OCI-LY1 (cell line): ENCODE measurements at regions not wholly inside any gene's neighbourhood (a gene's known extent, or its start where the extent isn't known, plus 50 kb on each side); places are given as distances from the start of the nearest gene placed in this dataset.
"Not testable (repeated sequence)": the region's sequence is repeated elsewhere in the genome, so short reads cannot be mapped to it uniquely, and the experiment has no call there.

Source experiments
- H2AFZ ChIP-seq: fragments of 200-600 bp; sonication (generic), shearing (Covaris generic); 2 replicates; pipeline ENCODE4 v1.6.0; 2014; ENCODE audit warnings: antibody characterized with exemption, mild to moderate bottlenecking, low read length
- H3F3A ChIP-seq: fragments of 200-600 bp; sonication (generic), shearing (Covaris generic); 2 replicates; pipeline ENCODE4 v1.6.0; 2014; ENCODE audit warnings: mild to moderate bottlenecking, antibody characterized with exemption, low read length, moderate library complexity; ENCODE audit not compliant: insufficient read depth
- H3K27ac ChIP-seq: fragments of 200-600 bp; sonication (generic); 2 replicates; pipeline ENCODE4 v1.5.1; 2014; ENCODE audit warnings: low read length, mixed run types, mild to moderate bottlenecking, low read depth; ENCODE audit not compliant: poor library complexity, severe bottlenecking
- H3K27me3 ChIP-seq: fragments of 200-600 bp; sonication (generic); 2 replicates; pipeline ENCODE4 v1.6.0; 2014; ENCODE audit warnings: antibody characterized with exemption, mild to moderate bottlenecking, low read length, moderate library complexity; ENCODE audit not compliant: insufficient read depth
- H3K36me3 ChIP-seq: fragments of 200-600 bp; sonication (generic); 2 replicates; pipeline ENCODE4 v1.6.1; 2014; ENCODE audit warnings: mild to moderate bottlenecking, antibody characterized with exemption, low read length, moderate library complexity, mixed read lengths; ENCODE audit not compliant: insufficient read depth
- H3K4me1 ChIP-seq: fragments of 200-600 bp; sonication (generic); 2 replicates; pipeline ENCODE4 v1.5.1; 2014; ENCODE audit warnings: mild to moderate bottlenecking, low read length, moderate library complexity; ENCODE audit not compliant: insufficient read depth, severe bottlenecking
- H3K4me2 ChIP-seq: fragments of 200-600 bp; sonication (generic), shearing (Covaris generic); 2 replicates; pipeline ENCODE4 v1.6.1; 2014; ENCODE audit warnings: low read length
- H3K4me3 ChIP-seq: fragments of 200-600 bp; sonication (generic); 2 replicates; pipeline ENCODE4 v1.5.1; 2014; ENCODE audit warnings: low read length, low read depth, mild to moderate bottlenecking, mixed read lengths; ENCODE audit not compliant: poor library complexity, severe bottlenecking
- H3K79me2 ChIP-seq: fragments of 200-600 bp; shearing (Covaris generic); 2 replicates; pipeline ENCODE4 v1.6.1; 2016; ENCODE audit warnings: mixed run types, low read length, mixed read lengths; ENCODE audit not compliant: insufficient read depth
- H3K9ac ChIP-seq: fragments of 200-600 bp; sonication (generic), shearing (Covaris generic); 2 replicates; pipeline ENCODE4 v1.6.1; 2014; ENCODE audit warnings: mild to moderate bottlenecking, low read length, mixed read lengths
- H3K9me2 ChIP-seq: fragments of 200-600 bp; sonication (generic), shearing (Covaris generic); 2 replicates; pipeline ENCODE4 v1.6.1; 2014; ENCODE audit warnings: low read depth, mild to moderate bottlenecking, low read length, mixed read lengths
- H3K9me3 ChIP-seq: fragments of 200-600 bp; shearing (Covaris generic); 2 replicates; pipeline ENCODE4 v1.6.1; 2014; ENCODE audit warnings: low read length, mixed read lengths
- H4K20me1 ChIP-seq: fragments of 200-600 bp; sonication (generic), shearing (Covaris generic); 2 replicates; pipeline ENCODE4 v1.6.0; 2016; ENCODE audit warnings: mild to moderate bottlenecking, low read length; ENCODE audit not compliant: insufficient read depth
- CTCF ChIP-seq: fragments of 200-600 bp; sonication (generic), shearing (Covaris generic); IDR thresholded peaks from 2 replicates; pipeline ENCODE4 v1.5.1; 2017; ENCODE audit warnings: mild to moderate bottlenecking, antibody characterized with exemption, low read length, moderate library complexity, mixed read lengths
- EZH2 ChIP-seq: fragments of 200-600 bp; sonication (generic), shearing (Covaris generic); IDR thresholded peaks from 2 replicates; pipeline ENCODE4 v1.8.0; 2017; ENCODE audit warnings: borderline replicate concordance, mixed run types, mild to moderate bottlenecking, antibody characterized with exemption, low read length, moderate library complexity, mixed read lengths

- Histone ChIP-seq H3K36me3 (no peaks in the 10 kb centered on the region), H3K4me1 (no peaks in the 10 kb centered on the region), H3K27me3 (no peaks in the 10 kb centered on the region), H3K9me3 (no peaks in the 10 kb centered on the region), H3F3A (no peaks in the 10 kb centered on the region), H3K4me2 (no peak overlapping the region), H2AFZ (no peak overlapping the region), H3K4me3 (no peak overlapping the region), H4K20me1 (no peaks in the 10 kb centered on the region), H3K79me2 (no peaks in the 10 kb centered on the region), H3K27ac (no peak overlapping the region), H3K9me2 (no peaks in the 10 kb centered on the region), H3K9ac (no peak overlapping the region)
- no peak for TF ChIP-seq EZH2
- TF ChIP-seq CTCF, result no peak
Measured at GRCh38 chr9:21533597-21533996, 51.5 kb upstream of the IFNE start.

DNA sequence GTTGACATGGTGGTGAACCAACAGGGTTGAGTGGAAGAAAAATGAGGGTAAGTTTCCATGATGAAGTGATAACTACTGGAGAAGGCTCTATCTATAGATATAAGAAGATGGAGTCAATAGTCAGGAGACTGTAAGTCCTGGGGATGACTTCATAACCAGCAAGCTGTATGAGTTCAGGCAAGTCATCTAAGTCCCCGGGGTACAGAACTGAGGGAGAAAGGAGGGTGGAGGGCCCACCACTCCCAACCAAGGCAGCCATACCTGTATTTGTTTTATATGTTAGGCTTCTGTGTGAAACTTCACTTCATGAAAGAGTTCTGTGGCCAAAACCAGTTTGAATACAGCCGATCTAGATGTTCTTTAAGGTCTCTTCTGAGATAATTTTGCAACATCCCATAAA is 53.3 kb upstream of the IFNE start:
- Histone ChIP-seq H2AFZ (no peak overlapping the region), H4K20me1 (no peaks in the 10 kb centered on the region), H3K27me3 (no peaks in the 10 kb centered on the region), H3K9ac (no peak overlapping the region), H3K9me3 (no peaks in the 10 kb centered on the region), H3F3A (no peaks in the 10 kb centered on the region), H3K4me1 (no peaks in the 10 kb centered on the region), H3K9me2 (no peaks in the 10 kb centered on the region), H3K36me3 (no peaks in the 10 kb centered on the region), H3K4me2 (no peak overlapping the region), H3K27ac (no peak overlapping the region), H3K79me2 (no peaks in the 10 kb centered on the region), H3K4me3 (no peak overlapping the region)
- TF ChIP-seq EZH2 (no peak), CTCF (no peak)

DNA sequence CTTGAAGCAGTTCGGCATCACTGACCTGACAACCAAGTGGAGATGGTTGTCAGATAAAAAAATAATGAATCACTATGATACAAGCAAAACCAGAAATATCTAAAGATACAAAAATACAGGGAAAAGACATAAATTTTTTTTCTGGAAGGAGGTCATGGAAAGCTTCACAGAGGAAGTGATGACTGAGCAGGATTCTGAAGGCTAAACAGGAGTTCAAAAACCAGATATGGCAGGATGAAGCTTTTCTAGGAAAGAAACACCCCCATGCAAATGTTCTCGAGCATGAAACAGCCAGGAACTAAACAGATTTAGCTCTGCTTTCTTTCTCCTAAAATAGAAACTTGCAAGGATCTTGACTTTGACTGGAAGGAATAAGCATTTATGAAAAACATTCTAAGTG is 60.7 kb upstream of the IFNE start:
- Histone ChIP-seq H3K4me3 (no peak overlapping the region), H2AFZ (no peak overlapping the region), H3K4me1 (no peaks in the 10 kb centered on the region), H3F3A (no peaks in the 10 kb centered on the region), H3K9ac (no peak overlapping the region), H3K79me2 (no peaks in the 10 kb centered on the region), H3K36me3 (no peaks in the 10 kb centered on the region), H3K9me3 (no peaks in the 10 kb centered on the region), H3K27me3 (no peaks in the 10 kb centered on the region), H3K4me2 (no peak overlapping the region), H4K20me1 (no peaks in the 10 kb centered on the region), H3K27ac (no peak overlapping the region), H3K9me2 (no peaks in the 10 kb centered on the region)
- no peak for TF ChIP-seq EZH2
- TF ChIP-seq CTCF, result no peak

DNA sequence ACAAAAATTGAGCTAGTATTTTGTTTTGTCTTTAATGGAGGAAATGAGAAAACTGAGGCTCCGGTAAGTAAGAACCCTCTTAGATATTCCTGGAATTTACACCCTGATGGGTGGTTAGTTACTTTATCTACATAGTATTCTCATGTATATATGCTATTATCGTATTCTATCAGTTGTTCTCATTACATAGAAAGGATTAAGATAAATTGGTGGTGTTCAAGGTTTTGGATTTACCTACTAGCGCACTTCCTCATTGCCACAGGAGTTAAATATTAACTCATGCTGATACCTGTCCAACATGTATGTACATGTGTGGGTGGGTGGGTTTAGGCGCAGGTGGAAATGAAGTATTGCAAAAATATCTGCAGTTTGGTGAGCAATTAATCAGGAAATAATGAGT is 61.1 kb upstream of the IFNE start:
- H2AFZ ChIP-seq, result no peak overlapping the region
- no peaks in the 10 kb centered on the region for H3F3A ChIP-seq
- no peaks in the 10 kb centered on the region for H3K27me3 ChIP-seq
- H3K4me2 ChIP-seq, result no peak overlapping the region
- no peak overlapping the region for H3K4me3 ChIP-seq
- no peaks in the 10 kb centered on the region for H3K4me1 ChIP-seq
- no peaks in the 10 kb centered on the region for H3K9me3 ChIP-seq
- no peak overlapping the region for H3K9ac ChIP-seq
- no peaks in the 10 kb centered on the region for H3K9me2 ChIP-seq
- no peaks in the 10 kb centered on the region for H3K79me2 ChIP-seq
- no peaks in the 10 kb centered on the region for H4K20me1 ChIP-seq
- H3K27ac ChIP-seq, result no peak overlapping the region
- TF ChIP-seq CTCF (no peak), EZH2 (no peak)
- H3K36me3 ChIP-seq, result no peaks in the 10 kb centered on the region

DNA sequence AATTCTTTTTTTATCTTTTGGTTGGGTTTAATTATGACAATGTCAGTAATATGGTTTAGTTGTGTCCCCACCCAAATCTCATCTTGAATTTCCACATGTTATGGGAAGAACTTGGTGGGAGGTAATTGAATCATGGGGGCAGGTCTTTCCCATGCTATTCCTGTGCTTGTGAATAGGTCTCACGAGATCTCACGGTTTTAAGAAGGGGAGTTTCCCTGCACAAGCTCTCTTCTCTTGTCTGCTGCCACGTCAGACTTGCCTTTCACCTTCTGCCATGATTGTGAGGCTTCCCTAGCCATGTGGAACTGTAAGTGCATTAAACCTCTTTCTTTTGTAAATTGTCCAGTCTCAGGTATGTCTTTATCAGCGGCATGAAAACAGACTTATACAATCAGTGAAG is 61.7 kb upstream of the IFNE start:
- H3K9me3 ChIP-seq, H2AFZ ChIP-seq, H3K27ac ChIP-seq, H3K4me2 ChIP-seq, H3K9me2 ChIP-seq, H3F3A ChIP-seq, H3K79me2 ChIP-seq, H3K27me3 ChIP-seq, H4K20me1 ChIP-seq, H3K36me3 ChIP-seq, H3K4me1 ChIP-seq, H3K4me3 ChIP-seq, H3K9ac ChIP-seq: not testable (repeated sequence)
